WTC11 (cell line): ENCODE measurements at regions not wholly inside any gene's neighbourhood (a gene's known extent, or its start where the extent isn't known, plus 50 kb on each side); places are given as distances from the start of the nearest gene placed in this dataset.

Source experiments
- TF ChIP-seq, protein P1 (sequence below): sonication (generic); formaldehyde crosslinking; IDR thresholded peaks from 2 replicates; pipeline ENCODE4 v1.8.1; 2022; ENCODE audit warnings: low read depth, missing genetic modification reagents, borderline replicate concordance
- TF ChIP-seq, protein P2 (sequence below): sonication (generic); formaldehyde crosslinking; IDR thresholded peaks from 2 replicates; pipeline ENCODE4 v1.8.0; 2022; ENCODE audit warnings: mild to moderate bottlenecking, missing genetic modification reagents

DNA sequence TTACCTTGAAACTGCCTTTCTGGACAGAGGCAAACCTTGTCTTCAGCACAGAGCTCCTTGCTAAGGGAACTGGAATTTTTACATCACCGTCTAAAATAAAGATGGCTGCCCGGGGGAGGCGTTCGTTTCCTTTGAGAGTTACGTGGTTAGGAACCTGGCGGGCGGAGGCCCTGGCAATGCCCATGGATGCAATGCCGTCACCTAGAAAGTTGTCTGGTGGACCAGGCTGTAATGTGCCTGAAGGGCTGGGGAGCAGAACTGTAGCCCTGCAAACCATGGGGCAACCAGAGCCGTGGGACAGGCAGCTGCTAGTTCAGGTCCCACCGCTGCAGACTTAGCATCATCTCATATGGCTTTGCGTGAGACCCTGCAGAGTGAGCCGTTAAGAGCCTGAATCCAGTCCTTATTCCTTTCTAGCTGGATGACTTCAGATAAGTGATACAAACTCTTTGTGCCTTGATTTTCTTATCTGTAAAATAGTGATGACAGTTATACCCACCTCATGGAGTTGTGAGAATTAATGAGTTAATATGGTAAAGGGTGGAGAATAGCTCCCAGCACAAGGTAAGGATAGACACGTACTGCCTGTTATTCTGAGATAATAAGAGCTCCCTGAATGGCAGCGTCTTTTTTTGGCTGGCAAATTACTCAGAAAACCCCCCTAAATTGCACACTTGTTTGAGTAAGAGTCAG, 219.7 kb downstream of the EMX2 start:
- TF ChIP-seq, protein P1, sequence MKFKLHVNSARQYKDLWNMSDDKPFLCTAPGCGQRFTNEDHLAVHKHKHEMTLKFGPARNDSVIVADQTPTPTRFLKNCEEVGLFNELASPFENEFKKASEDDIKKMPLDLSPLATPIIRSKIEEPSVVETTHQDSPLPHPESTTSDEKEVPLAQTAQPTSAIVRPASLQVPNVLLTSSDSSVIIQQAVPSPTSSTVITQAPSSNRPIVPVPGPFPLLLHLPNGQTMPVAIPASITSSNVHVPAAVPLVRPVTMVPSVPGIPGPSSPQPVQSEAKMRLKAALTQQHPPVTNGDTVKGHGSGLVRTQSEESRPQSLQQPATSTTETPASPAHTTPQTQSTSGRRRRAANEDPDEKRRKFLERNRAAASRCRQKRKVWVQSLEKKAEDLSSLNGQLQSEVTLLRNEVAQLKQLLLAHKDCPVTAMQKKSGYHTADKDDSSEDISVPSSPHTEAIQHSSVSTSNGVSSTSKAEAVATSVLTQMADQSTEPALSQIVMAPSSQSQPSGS (CRISPR knock-in tag), result no peak
- TF ChIP-seq, protein P2, sequence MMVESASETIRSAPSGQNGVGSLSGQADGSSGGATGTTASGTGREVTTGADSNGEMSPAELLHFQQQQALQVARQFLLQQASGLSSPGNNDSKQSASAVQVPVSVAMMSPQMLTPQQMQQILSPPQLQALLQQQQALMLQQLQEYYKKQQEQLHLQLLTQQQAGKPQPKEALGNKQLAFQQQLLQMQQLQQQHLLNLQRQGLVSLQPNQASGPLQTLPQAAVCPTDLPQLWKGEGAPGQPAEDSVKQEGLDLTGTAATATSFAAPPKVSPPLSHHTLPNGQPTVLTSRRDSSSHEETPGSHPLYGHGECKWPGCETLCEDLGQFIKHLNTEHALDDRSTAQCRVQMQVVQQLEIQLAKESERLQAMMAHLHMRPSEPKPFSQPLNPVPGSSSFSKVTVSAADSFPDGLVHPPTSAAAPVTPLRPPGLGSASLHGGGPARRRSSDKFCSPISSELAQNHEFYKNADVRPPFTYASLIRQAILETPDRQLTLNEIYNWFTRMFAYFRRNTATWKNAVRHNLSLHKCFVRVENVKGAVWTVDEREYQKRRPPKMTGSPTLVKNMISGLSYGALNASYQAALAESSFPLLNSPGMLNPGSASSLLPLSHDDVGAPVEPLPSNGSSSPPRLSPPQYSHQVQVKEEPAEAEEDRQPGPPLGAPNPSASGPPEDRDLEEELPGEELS (CRISPR knock-in tag), result no peak
